ENCODE measurements at regions not wholly inside any gene's neighbourhood (a gene's known extent, or its start where the extent isn't known, plus 50 kb on each side); places are given as distances from the start of the nearest gene placed in this dataset.

DNA sequence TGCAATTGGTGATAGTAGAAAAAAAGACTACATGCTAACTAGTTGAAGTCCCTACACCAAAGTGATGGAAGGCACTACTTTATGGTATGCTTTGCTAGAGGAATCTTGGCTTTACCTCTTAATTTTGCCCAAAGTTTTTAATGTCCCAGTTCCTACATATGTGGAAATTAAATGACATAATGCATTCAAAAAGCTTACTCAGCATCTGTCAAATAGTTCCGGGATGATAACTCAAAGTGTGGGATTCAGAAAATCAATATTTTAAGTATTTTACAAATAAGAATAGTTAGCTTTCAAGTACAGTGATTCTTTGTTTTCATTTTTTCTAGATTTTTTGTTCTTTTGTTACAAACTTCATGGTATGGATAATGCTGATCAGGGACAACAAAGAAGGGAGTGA is 211.6 kb downstream of the PCDH20 start:
- FAIRE-seq, result no peak
- Histone ChIP-seq H3K9me3 (replicated peaks; ENCODE audit: control insufficient read depth, insufficient read depth, low read length) (no peaks in the 10 kb centered on the region), H3K36me3 (ENCODE audit: control insufficient read depth in 2 of 2, insufficient read depth in 2 of 2, low read length in 1 of 2) (no peaks in the 10 kb centered on the region), H4K20me1 (ENCODE audit: control insufficient read depth, insufficient read depth) (no peaks in the 10 kb centered on the region), H3K4me2 (ENCODE audit: control insufficient read depth, insufficient read depth) (no peak overlapping the region), H3K79me2 (ENCODE audit: control insufficient read depth, insufficient read depth, low read length) (no peaks in the 10 kb centered on the region), H3K4me3 (no peak overlapping the region), H3K9ac (ENCODE audit: control insufficient read depth, insufficient read depth, low read length) (no peak overlapping the region), H3K4me1 (ENCODE audit: control insufficient read depth, insufficient read depth, low read length) (no peaks in the 10 kb centered on the region), H3K27me3 (replicated peaks in 1 of 2; ENCODE audit: control insufficient read depth in 2 of 2, insufficient read depth in 2 of 2, low read length in 1 of 2) (no peaks in the 10 kb centered on the region), H2AFZ (ENCODE audit: control insufficient read depth, low read depth, low read length) (no peak overlapping the region), H3K27ac (ENCODE audit: control insufficient read depth, insufficient read depth) (no peak overlapping the region)
- ChIA-PET SMC1A (ENCODE audit: uncharacterized antibody, unreplicated experiment) (no interaction called here), POLR2A (no interaction called here), CTCF (no interaction called here), RAD21 (ENCODE audit: unreplicated experiment) (no interaction called here)
- no peak for ATAC-seq
- intact Hi-C loops (cut with micrococcal nuclease; ENCODE audit: unreplicated experiment), result no loop called here
- no TSS peak for BruUV-seq (replicated peaks)
- TF ChIP-seq ZNF24 (IDR thresholded peaks at IDR 0.05) (no peak), USF1 (IDR thresholded peaks at IDR 0.05; ENCODE audit: borderline replicate concordance, extremely low read length, insufficient read depth, low read depth, low read length) (no peak), GABPA (IDR thresholded peaks at IDR 0.05; ENCODE audit: low read depth) (no peak)
- TF ChIP-seq, protein P1, sequence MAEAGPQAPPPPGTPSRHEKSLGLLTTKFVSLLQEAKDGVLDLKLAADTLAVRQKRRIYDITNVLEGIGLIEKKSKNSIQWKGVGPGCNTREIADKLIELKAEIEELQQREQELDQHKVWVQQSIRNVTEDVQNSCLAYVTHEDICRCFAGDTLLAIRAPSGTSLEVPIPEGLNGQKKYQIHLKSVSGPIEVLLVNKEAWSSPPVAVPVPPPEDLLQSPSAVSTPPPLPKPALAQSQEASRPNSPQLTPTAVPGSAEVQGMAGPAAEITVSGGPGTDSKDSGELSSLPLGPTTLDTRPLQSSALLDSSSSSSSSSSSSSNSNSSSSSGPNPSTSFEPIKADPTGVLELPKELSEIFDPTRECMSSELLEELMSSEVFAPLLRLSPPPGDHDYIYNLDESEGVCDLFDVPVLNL (IDR thresholded peaks at IDR 0.05; ENCODE audit: low read depth, low read length), result no peak
- DNase-seq (ENCODE audit: low read depth, low spot score), result no peak
- 47% methylated on average over 1 of the region's 1 CpG for whole genome bisulfite sequencing (ENCODE audit: insufficient coverage, insufficient replicate concordance, low lambda C conversion rate, missing lambda C conversion rate)
- in situ Hi-C loops (cut with MboI), result no loop called here

DNA sequence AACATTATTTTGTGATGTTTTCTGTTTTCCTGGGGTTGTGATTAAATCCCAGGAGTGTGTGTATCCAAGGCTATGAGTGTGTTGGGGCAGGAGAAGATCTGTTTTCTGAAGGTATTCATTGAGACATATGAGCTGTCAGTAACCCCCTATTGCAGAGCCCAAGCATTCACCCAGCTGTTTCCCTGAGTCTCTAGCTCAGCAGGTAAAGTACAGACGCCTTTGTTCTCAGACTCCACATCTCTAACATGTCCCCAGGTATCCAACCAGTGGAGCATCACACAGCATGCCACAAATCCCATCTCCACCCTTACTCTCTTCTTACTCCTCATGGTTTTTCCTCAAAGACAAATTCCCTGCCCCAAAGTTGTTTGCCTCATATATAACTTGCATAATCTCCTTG is 213.6 kb downstream of the PCDH20 start:
- ATAC-seq, result no peak

More for the DNA sequence above, 213.6 kb downstream of the PCDH20 start:
- Histone ChIP-seq H3K27me3 (replicated peaks in 1 of 2; ENCODE audit: control insufficient read depth in 2 of 2, insufficient read depth in 2 of 2, low read length in 1 of 2) (no peaks in the 10 kb centered on the region), H3K4me3 (no peak overlapping the region), H3K79me2 (ENCODE audit: control insufficient read depth, insufficient read depth, low read length) (no peaks in the 10 kb centered on the region), H3K4me2 (ENCODE audit: control insufficient read depth, insufficient read depth) (no peak overlapping the region), H3K9ac (ENCODE audit: control insufficient read depth, insufficient read depth, low read length) (no peak overlapping the region), H3K9me3 (replicated peaks; ENCODE audit: control insufficient read depth, insufficient read depth, low read length) (no peaks in the 10 kb centered on the region), H4K20me1 (ENCODE audit: control insufficient read depth, insufficient read depth) (no peaks in the 10 kb centered on the region), H2AFZ (ENCODE audit: control insufficient read depth, low read depth, low read length) (no peak overlapping the region), H3K27ac (ENCODE audit: control insufficient read depth, insufficient read depth) (no peak overlapping the region), H3K36me3 (ENCODE audit: control insufficient read depth in 2 of 2, insufficient read depth in 2 of 2, low read length in 1 of 2) (no peaks in the 10 kb centered on the region), H3K4me1 (ENCODE audit: control insufficient read depth, insufficient read depth, low read length) (no peaks in the 10 kb centered on the region)
- TF ChIP-seq ZNF274 (IDR thresholded peaks at IDR 0.05; ENCODE audit: insufficient read depth, insufficient read length), result no peak
- RAD21 ChIA-PET (ENCODE audit: unreplicated experiment), result no interaction called here
- no TSS peak for BruUV-seq (replicated peaks)
- CTCF ChIA-PET, result interaction anchor here (0.6 to 1.8 kb wide), 2 partner anchors 96 to 413 kb away, joined by 3 to 4 read pairs; no protein-coding TSS in a partner anchor
- in situ Hi-C loops (cut with MboI), result no loop called here
- intact Hi-C loops (cut with micrococcal nuclease; ENCODE audit: unreplicated experiment), result no loop called here
- SMC1A ChIA-PET (ENCODE audit: uncharacterized antibody, unreplicated experiment), result interaction anchor here (0.7 kb wide), 1 partner anchor 44 kb away, joined by 5 read pairs; no protein-coding TSS in a partner anchor
- 0% methylated on average over 1 of the region's 1 CpG for WGBS (ENCODE audit: insufficient coverage, insufficient replicate concordance, low lambda C conversion rate, missing lambda C conversion rate)
- FAIRE-seq, result no peak
- POLR2A ChIA-PET, result no interaction called here
- DNase-seq (ENCODE audit: low read depth, low spot score), result no peak

All from GM12878 (cell line).